ENCODE measurements at regions not wholly inside any gene's neighbourhood (a gene's known extent, or its start where the extent isn't known, plus 50 kb on each side); places are given as distances from the start of the nearest gene placed in this dataset.

DNA sequence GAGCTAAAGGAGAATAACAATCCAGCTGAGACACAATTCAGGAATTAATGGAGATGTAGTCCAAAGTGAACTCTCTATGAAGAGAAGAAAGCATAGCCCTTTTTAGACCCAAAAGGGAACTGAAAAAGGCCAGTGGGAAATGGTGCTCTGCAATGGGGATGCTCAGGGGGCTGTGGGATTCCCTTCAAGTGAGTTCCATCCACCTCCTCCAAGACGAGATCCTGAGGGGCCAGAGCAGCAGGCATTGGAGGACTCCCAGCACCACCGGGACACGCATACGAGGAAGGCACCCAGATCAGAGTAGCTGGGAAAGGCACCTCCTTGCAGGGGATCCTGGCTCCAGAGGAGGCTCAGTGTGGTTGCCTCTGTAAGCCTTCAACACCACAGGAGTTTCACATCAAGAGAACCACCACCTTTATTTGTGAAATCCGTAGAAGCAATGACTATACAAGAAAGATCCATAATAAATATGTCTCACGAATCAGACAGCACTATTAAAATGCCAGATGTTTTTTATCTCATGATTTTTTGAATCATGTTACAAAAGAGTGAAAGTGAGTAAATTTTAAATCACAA, 288.2 kb downstream of the MED10 start:
- intact Hi-C loops (cut with DNase I) = no loop called here

DNA sequence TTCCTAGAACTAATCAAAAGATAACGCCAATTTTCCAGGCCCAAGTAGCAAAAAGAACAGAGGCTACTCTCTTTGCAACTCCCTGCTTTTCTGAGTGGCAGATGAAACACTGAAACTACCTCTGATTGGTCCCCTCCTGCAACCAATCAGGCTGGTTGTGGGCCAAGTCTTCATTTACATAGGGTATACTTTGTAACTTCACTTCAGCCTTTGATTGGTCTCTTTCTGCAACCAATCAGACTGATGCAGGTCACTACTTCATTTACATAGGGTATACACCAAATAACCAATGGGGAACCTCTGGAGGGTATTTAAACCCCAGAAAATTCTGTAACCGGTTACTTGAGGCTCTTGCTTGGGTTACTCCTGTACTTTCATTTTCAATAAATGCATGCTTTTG, 289.6 kb downstream of the MED10 start:
- Histone ChIP-seq H3K27me3 (no peaks in the 10 kb centered on the region), H3K27ac (replicated peaks in 1 of 4) (no peak overlapping the region), H3K4me3 (no peak overlapping the region), H3K36me3 (no peaks in the 10 kb centered on the region), H3K9me3 (no peaks in the 10 kb centered on the region), H3K4me1 (no peaks in the 10 kb centered on the region)
- intact Hi-C loops (cut with DNase I) = no loop called here
- WGBS = 79% methylated on average over 2 of the region's 2 CpGs
- DNase-seq (ENCODE audit: extremely low spot score) = no peak
- TF ChIP-seq EP300 (IDR thresholded peaks at IDR 0.05) (no peak), CTCF (IDR thresholded peaks at IDR 0.05) (no peak), POLR2A (IDR thresholded peaks at IDR 0.05; ENCODE audit: low read depth) (no peak), POLR2AphosphoS5 (IDR thresholded peaks at IDR 0.05) (no peak)

More for the DNA sequence above, 288.2 kb downstream of the MED10 start:
- Histone ChIP-seq H3K4me1 (no peaks in the 10 kb centered on the region), H3K9me3 (no peaks in the 10 kb centered on the region), H3K27me3 (no peaks in the 10 kb centered on the region), H3K36me3 (no peaks in the 10 kb centered on the region), H3K27ac (replicated peaks in 1 of 4) (no peak overlapping the region), H3K4me3 (no peak overlapping the region)
- DNase-seq (ENCODE audit: extremely low spot score) = no peak
- WGBS = 70% methylated on average over 6 of the region's 6 CpGs
- TF ChIP-seq POLR2A (IDR thresholded peaks at IDR 0.05; ENCODE audit: low read depth) = no peak

DNA sequence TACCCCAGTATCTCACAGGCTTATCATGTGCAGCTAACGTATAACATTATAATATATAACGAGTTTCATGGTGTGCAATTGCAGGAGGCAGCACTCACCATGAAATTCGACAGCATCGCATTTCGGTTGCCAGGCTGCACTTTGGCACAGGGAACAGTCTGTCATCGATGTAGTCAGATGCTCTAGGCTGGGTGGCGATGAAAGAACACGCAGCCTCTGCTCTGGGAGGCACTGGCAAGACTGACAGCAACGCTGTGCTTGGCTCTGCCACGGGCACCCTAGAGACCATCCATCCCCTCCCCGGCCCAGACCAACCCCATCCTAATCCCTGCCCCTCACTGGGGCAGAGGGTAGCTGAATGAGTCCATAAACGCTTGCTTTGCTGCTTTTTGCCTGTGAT, 290.8 kb downstream of the MED10 start:
- peak; percentile 86 for DNase-seq (ENCODE audit: extremely low spot score)
- no peaks in the 10 kb centered on the region for H3K36me3 ChIP-seq
- no peaks in the 10 kb centered on the region for H3K9me3 ChIP-seq
- TF ChIP-seq POLR2AphosphoS5 (IDR thresholded peaks at IDR 0.05) = no peak
- TF ChIP-seq CTCF (IDR thresholded peaks at IDR 0.05) = no peak
- no peak for TF ChIP-seq POLR2A (IDR thresholded peaks at IDR 0.05; ENCODE audit: low read depth)
- TF ChIP-seq EP300 (IDR thresholded peaks at IDR 0.05) = no peak
- no peak overlapping the region for H3K4me3 ChIP-seq
- no peak overlapping the region for H3K27ac ChIP-seq (replicated peaks in 1 of 4)
- H3K4me1 ChIP-seq = no peaks in the 10 kb centered on the region
- H3K27me3 ChIP-seq = no peaks in the 10 kb centered on the region
- intact Hi-C loops (cut with DNase I) = no loop called here
- WGBS = 83% methylated on average over 12 of the region's 12 CpGs

- Histone ChIP-seq H3K4me3 (no peak overlapping the region), H3K27me3 (no peaks in the 10 kb centered on the region), H3K27ac (replicated peaks in 1 of 4) (no peak overlapping the region), H3K36me3 (no peaks in the 10 kb centered on the region), H3K4me1 (no peaks in the 10 kb centered on the region), H3K9me3 (no peaks in the 10 kb centered on the region)
- no peak for TF ChIP-seq POLR2AphosphoS5 (IDR thresholded peaks at IDR 0.05)
- no peak for TF ChIP-seq CTCF (IDR thresholded peaks at IDR 0.05)
- no peak for TF ChIP-seq EP300 (IDR thresholded peaks at IDR 0.05)
- TF ChIP-seq POLR2A (IDR thresholded peaks at IDR 0.05; ENCODE audit: low read depth) = no peak
- DNase-seq (ENCODE audit: extremely low spot score) = no peak
- intact Hi-C loops (cut with DNase I) = no loop called here
- 91% methylated on average over 4 of the region's 4 CpGs for WGBS
Observed at GRCh38 chr5:6086871-6087270, 291.5 kb downstream of the MED10 start.

DNA sequence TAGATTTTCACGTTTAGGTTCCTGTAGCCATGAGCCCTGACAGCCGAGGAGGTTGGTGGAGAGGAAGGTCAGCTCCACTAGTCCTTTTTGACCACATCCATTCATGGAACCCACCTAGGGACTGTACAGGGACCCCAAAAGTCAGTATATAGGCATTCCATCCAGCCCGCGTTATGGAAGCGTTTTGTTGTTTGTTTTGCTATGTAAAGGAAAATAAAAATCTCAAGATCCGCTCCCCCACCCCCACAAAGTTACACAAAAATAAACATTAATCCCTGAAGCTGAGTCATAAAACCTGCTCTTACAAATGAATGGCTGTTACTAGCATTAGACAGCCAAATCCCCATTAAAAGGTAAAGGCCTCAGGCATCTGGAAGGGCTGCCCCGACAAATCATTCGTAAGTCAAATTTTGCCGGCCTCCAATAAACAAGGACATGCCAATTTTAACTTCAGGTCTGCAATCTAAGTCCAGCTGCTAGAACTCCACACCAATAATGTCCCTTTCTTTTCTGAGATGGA, 292.9 kb downstream of the MED10 start:
- Histone ChIP-seq H3K27me3 (peaks cover 0 to 5% (median 0%) of the 10 kb centered on the region in 4 donors), H3K27ac (replicated peaks in 1 of 4) (no peak overlapping the region), H3K9me3 (no peaks in the 10 kb centered on the region), H3K36me3 (no peaks in the 10 kb centered on the region), H3K4me1 (no peaks in the 10 kb centered on the region), H3K4me3 (no peak overlapping the region)
- intact Hi-C loops (cut with DNase I) = no loop called here
- WGBS = 71% methylated on average over 9 of the region's 9 CpGs
- TF ChIP-seq CTCF (IDR thresholded peaks at IDR 0.05) = no peak
- TF ChIP-seq POLR2A (IDR thresholded peaks at IDR 0.05; ENCODE audit: low read depth) = no peak
- TF ChIP-seq POLR2AphosphoS5 (IDR thresholded peaks at IDR 0.05) = no peak
- no peak for TF ChIP-seq EP300 (IDR thresholded peaks at IDR 0.05)
- no peak for DNase-seq (ENCODE audit: extremely low spot score)
